ENCODE measurements at regions not wholly inside any gene's neighbourhood (a gene's known extent, or its start where the extent isn't known, plus 50 kb on each side); places are given as distances from the start of the nearest gene placed in this dataset.
"Not testable (repeated sequence)": the region's sequence is repeated elsewhere in the genome, so short reads cannot be mapped to it uniquely, and the experiment has no call there.

GRCh38 chr3:118559286-118559685, 475.4 kb downstream of the IGSF11 start:
- DNase-seq (ENCODE audit: low spot score): no peak

- DNase-seq (ENCODE audit: low spot score): no peak
These were observed 469.8 kb downstream of the IGSF11 start for GRCh38 chr3:118564800-118565199.

- DNase-seq (ENCODE audit: low spot score): no peak
These were observed 460.7 kb downstream of the IGSF11 start for GRCh38 chr3:118573912-118574311.

GRCh38 chr3:118577055-118577777, 457.4 kb downstream of the IGSF11 start:
- DNase-seq (ENCODE audit: low spot score): no peak

- DNase-seq (ENCODE audit: low spot score): no peak
These were observed 456.1 kb downstream of the IGSF11 start for GRCh38 chr3:118578559-118578958.

- no peak for DNase-seq (ENCODE audit: low spot score)
These were observed 447.5 kb downstream of the IGSF11 start for GRCh38 chr3:118587037-118587741.

GRCh38 chr3:118587847-118588246, 446.8 kb downstream of the IGSF11 start:
- no peak for DNase-seq (ENCODE audit: low spot score)

- DNase-seq (ENCODE audit: low spot score): no peak
These were observed 441.4 kb downstream of the IGSF11 start for GRCh38 chr3:118593277-118593670.

- DNase-seq (ENCODE audit: low spot score): no peak
These were observed 437.5 kb downstream of the IGSF11 start for GRCh38 chr3:118597184-118597583.

- no peak for DNase-seq (ENCODE audit: low spot score)
These were observed 426.5 kb downstream of the IGSF11 start for GRCh38 chr3:118607915-118608820.

GRCh38 chr3:118618247-118619040, 416.2 kb downstream of the IGSF11 start:
- no peak for DNase-seq (ENCODE audit: low spot score)

GRCh38 chr3:118626453-118626852, 408.2 kb downstream of the IGSF11 start:
- no peak for DNase-seq (ENCODE audit: low spot score)

- DNase-seq (ENCODE audit: low spot score): no peak
These were observed 405.8 kb downstream of the IGSF11 start for GRCh38 chr3:118628704-118629341.

- DNase-seq (ENCODE audit: low spot score): no peak
These were observed 404.8 kb downstream of the IGSF11 start for GRCh38 chr3:118629821-118630220.

GRCh38 chr3:118635711-118636110, 398.9 kb downstream of the IGSF11 start:
- DNase-seq (ENCODE audit: low spot score): no peak

GRCh38 chr3:118636841-118637240, 397.8 kb downstream of the IGSF11 start:
- DNase-seq (ENCODE audit: low spot score): no peak

GRCh38 chr3:118637846-118638245, 396.8 kb downstream of the IGSF11 start:
- no peak for DNase-seq (ENCODE audit: low spot score)

GRCh38 chr3:118641608-118642007, 393.0 kb downstream of the IGSF11 start:
- DNase-seq (ENCODE audit: low spot score): no peak

- no peak for DNase-seq (ENCODE audit: low spot score)
These were observed 363.5 kb downstream of the IGSF11 start for GRCh38 chr3:118671192-118671591.

GRCh38 chr3:118675305-118675704, 359.3 kb downstream of the IGSF11 start:
- DNase-seq (ENCODE audit: low spot score): no peak

- not testable (repeated sequence) for DNase-seq (ENCODE audit: low spot score)
These were observed 356.0 kb downstream of the IGSF11 start for GRCh38 chr3:118678663-118679062.
